Astrocyte (in vitro differentiated cells and primary cell): ENCODE measurements at regions not wholly inside any gene's neighbourhood (a gene's known extent, or its start where the extent isn't known, plus 50 kb on each side); places are given as distances from the start of the nearest gene placed in this dataset.

Experiments
- DNase-seq: peaks from one replicate; pipeline ENCODE4 v3.0.0-alpha.2; 2010; ENCODE audit warnings: low read depth
- FAIRE-seq: peaks from 2 replicates; lab custom pipeline; 2011; peaks lifted over from hg19 to GRCh38; lab: Jason Lieb, UNC
- H2AFZ ChIP-seq: 2 replicates; pipeline ENCODE4 v1.6.0; 2012; ENCODE audit warnings: low read depth, low read length, inconsistent platforms
- H3K27ac ChIP-seq: 2 replicates; pipeline ENCODE4 v1.5.1; 2011; ENCODE audit warnings: low read depth, low read length, inconsistent platforms
- H3K27me3 ChIP-seq: 2 replicates; pipeline ENCODE4 v1.6.0; 2011; ENCODE audit warnings: low read length, inconsistent platforms; ENCODE audit not compliant: insufficient read depth
- H3K36me3 ChIP-seq: 2 replicates; pipeline ENCODE4 v1.5.1; 2011; ENCODE audit warnings: low read length, inconsistent platforms; ENCODE audit not compliant: insufficient read depth
- H3K4me1 ChIP-seq: 2 replicates; pipeline ENCODE4 v1.5.1; 2011; ENCODE audit warnings: low read length, inconsistent platforms; ENCODE audit not compliant: insufficient read depth
- H3K4me2 ChIP-seq: 2 replicates; pipeline ENCODE4 v1.6.0; 2012; ENCODE audit warnings: low read length, inconsistent platforms
- H3K4me3 ChIP-seq: 2 replicates; pipeline ENCODE4 v1.5.1; 2011; ENCODE audit warnings: low read depth, mild to moderate bottlenecking, low read length, inconsistent platforms; ENCODE audit not compliant: insufficient read depth
- H3K79me2 ChIP-seq: 2 replicates; pipeline ENCODE4 v1.6.0; 2012; ENCODE audit warnings: mild to moderate bottlenecking, low read length, inconsistent platforms; ENCODE audit not compliant: insufficient read depth
- H3K9ac ChIP-seq: 2 replicates; pipeline ENCODE4 v1.6.0; 2012; ENCODE audit warnings: mild to moderate bottlenecking, low read length, inconsistent platforms
- H3K9me3 ChIP-seq: 2 replicates; pipeline ENCODE4 v1.5.1; 2012; ENCODE audit warnings: low read depth, mild to moderate bottlenecking, low read length, inconsistent platforms; ENCODE audit not compliant: insufficient read depth
- H4K20me1 ChIP-seq: 2 replicates; pipeline ENCODE4 v1.6.0; 2012; ENCODE audit warnings: low read length, inconsistent platforms; ENCODE audit not compliant: insufficient read depth
- H3K27ac Mint-ChIP-seq: one replicate; pipeline ENCODE4 v1.8.0; 2021; ENCODE audit warnings: mild to moderate bottlenecking, mixed read lengths; ENCODE audit not compliant: unreplicated experiment
- H3K27me3 Mint-ChIP-seq: one replicate; pipeline ENCODE4 v1.8.0; 2021; ENCODE audit warnings: low read depth, mixed read lengths; ENCODE audit not compliant: unreplicated experiment
- H3K36me3 Mint-ChIP-seq: one replicate; pipeline ENCODE4 v1.8.0; 2021; ENCODE audit warnings: low read depth, mixed read lengths; ENCODE audit not compliant: unreplicated experiment
- H3K4me1 Mint-ChIP-seq: one replicate; pipeline ENCODE4 v1.8.0; 2021; ENCODE audit warnings: low read depth, mixed read lengths; ENCODE audit not compliant: unreplicated experiment
- H3K4me3 Mint-ChIP-seq: one replicate; pipeline ENCODE4 v1.8.0; 2021; ENCODE audit warnings: mild to moderate bottlenecking, moderate library complexity, mixed read lengths; ENCODE audit not compliant: unreplicated experiment
- H3K9me3 Mint-ChIP-seq: one replicate; pipeline ENCODE4 v1.8.0; 2021; ENCODE audit warnings: mild to moderate bottlenecking, mixed read lengths; ENCODE audit not compliant: unreplicated experiment
- CTCF ChIP-seq: IDR thresholded peaks from 2 replicates; pipeline ENCODE4 v1.5.1; 2011; ENCODE audit warnings: low read depth, mild to moderate bottlenecking, inconsistent platforms, low read length, moderate library complexity; ENCODE audit not compliant: insufficient read depth
- EZH2 ChIP-seq: IDR thresholded peaks from 2 replicates; pipeline ENCODE4 v1.6.1; 2012; ENCODE audit warnings: mild to moderate bottlenecking, low read length, inconsistent platforms; ENCODE audit not compliant: insufficient read depth

DNA sequence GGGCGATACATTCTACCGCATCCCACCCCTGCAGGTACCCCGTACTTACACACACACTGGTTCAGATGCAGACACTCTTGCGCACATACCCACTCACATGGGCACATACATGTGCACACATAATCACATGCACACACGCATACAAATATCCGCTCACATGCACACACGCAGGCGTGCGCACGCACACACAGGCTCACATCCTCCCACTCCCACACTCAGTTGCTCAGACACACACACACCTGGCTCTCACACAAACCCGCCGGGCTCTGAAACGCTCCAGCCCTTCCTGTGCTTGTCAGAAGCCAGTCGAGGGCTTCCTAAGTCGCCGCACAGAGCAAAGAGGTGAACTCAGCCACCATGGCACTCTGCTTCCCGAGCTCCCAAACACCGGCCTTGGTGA lies 164.5 kb downstream of the CRYBB2 start:
- H3K4me3 ChIP-seq: no peak overlapping the region
- no peak overlapping the region for H3K4me3 Mint-ChIP-seq
- TF ChIP-seq CTCF: no peak
- TF ChIP-seq EZH2: no peak
- H3K4me1 ChIP-seq: no peaks in the 10 kb centered on the region
- H3K27me3 ChIP-seq: no peaks in the 10 kb centered on the region
- H3K9ac ChIP-seq: no peak overlapping the region
- no peaks in the 10 kb centered on the region for H3K9me3 Mint-ChIP-seq
- H3K4me1 Mint-ChIP-seq: peaks cover 12% of the 10 kb centered on the region
- H3K27ac Mint-ChIP-seq: no peak overlapping the region
- no peaks in the 10 kb centered on the region for H3K36me3 ChIP-seq
- no peak for DNase-seq
- H3K4me2 ChIP-seq: no peak overlapping the region
- no peak overlapping the region for H3K27ac ChIP-seq
- H2AFZ ChIP-seq: no peak overlapping the region
- no peak for FAIRE-seq
- H3K9me3 ChIP-seq: no peaks in the 10 kb centered on the region
- peaks cover 72% of the 10 kb centered on the region for H4K20me1 ChIP-seq
- H3K79me2 ChIP-seq: peaks cover 16% of the 10 kb centered on the region
- H3K27me3 Mint-ChIP-seq: peaks cover 6% of the 10 kb centered on the region
- peaks cover 15% of the 10 kb centered on the region for H3K36me3 Mint-ChIP-seq

- Mint-ChIP-seq H3K27me3 (peaks cover 8% of the 10 kb centered on the region), H3K4me1 (peaks cover 19% of the 10 kb centered on the region)
- FAIRE-seq: no peak
These were observed 167.1 kb downstream of the CRYBB2 start for GRCh38 chr22:25386538-25386884.

More at GRCh38 chr22:25386538-25386884, 167.1 kb downstream of the CRYBB2 start:
- no peak overlapping the region for H3K4me2 ChIP-seq
- H3K36me3 ChIP-seq: no peaks in the 10 kb centered on the region
- DNase-seq: no peak
- no peak overlapping the region for H3K4me3 ChIP-seq
- H3K9ac ChIP-seq: no peak overlapping the region
- no peak overlapping the region for H2AFZ ChIP-seq
- H3K27ac Mint-ChIP-seq: no peak overlapping the region
- no peak overlapping the region for H3K27ac ChIP-seq
- peaks cover 32% of the 10 kb centered on the region for H3K79me2 ChIP-seq
- H3K36me3 Mint-ChIP-seq: peaks cover 5% of the 10 kb centered on the region
- no peaks in the 10 kb centered on the region for H3K9me3 ChIP-seq
- no peak overlapping the region for H3K4me3 Mint-ChIP-seq
- peaks cover 85% of the 10 kb centered on the region for H4K20me1 ChIP-seq
- TF ChIP-seq CTCF (no peak), EZH2 (no peak)
- no peaks in the 10 kb centered on the region for H3K9me3 Mint-ChIP-seq
- H3K27me3 ChIP-seq: no peaks in the 10 kb centered on the region
- no peaks in the 10 kb centered on the region for H3K4me1 ChIP-seq
